ENCODE measurements at regions not wholly inside any gene's neighbourhood (a gene's known extent, or its start where the extent isn't known, plus 50 kb on each side); places are given as distances from the start of the nearest gene placed in this dataset.

- no peak for DNase-seq (ENCODE audit: low spot score)
- intact Hi-C loops (cut with DNase I) = no loop called here
Measured at GRCh38 chr4:14065406-14065805, 437.9 kb upstream of the BOD1L1 start.

DNA sequence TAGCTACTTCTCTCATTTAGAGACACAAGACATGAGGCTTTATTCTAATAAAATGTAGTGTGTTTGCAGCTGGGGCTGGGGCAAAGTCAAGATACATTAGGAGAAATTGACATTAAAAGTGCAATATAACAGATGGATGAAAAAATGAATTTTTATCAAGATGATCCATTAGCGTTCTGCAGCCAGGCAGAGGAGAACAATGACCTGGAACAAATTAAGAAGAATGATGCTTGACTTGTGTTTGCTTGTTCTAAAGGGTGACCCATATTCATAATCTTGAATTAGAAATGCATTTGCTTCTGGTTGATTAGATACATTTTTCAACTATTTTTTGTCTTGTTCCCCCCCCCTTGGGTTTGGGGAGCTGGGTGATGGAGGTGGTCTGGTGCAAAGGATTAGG lies 439.5 kb upstream of the BOD1L1 start:
- DNase-seq (ENCODE audit: low spot score) = no peak
- intact Hi-C loops (cut with DNase I) = no loop called here

- no peak for DNase-seq (ENCODE audit: low spot score)
- intact Hi-C loops (cut with DNase I) = no loop called here
Measured at GRCh38 chr4:14069886-14070285, 442.4 kb upstream of the BOD1L1 start.

GRCh38 chr4:14070289-14070880 lies 442.9 kb upstream of the BOD1L1 start:
- intact Hi-C loops (cut with DNase I) = no loop called here
- no peak for DNase-seq (ENCODE audit: low spot score)

GRCh38 chr4:14072506-14072905 lies 445.0 kb upstream of the BOD1L1 start:
- intact Hi-C loops (cut with DNase I) = no loop called here
- DNase-seq (ENCODE audit: low spot score) = no peak

DNA sequence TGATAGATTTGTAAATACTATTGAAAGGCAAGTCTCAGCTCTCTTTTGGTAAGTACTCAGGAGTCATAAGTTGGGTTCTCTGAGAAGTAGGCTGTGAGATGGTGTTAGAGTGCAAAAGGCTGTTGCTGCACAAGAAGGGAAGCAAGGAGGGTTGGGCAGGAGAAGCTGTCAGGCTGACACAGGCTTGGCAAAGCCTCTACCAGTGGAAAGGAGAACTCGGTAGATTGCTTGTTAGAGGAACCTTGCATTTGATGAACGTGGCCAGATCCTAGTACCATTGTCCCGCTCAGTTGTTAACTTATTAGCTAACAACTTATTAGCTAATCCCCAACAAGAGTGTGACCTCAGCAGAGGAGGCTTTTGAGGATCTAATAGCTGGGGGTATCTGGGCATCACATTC lies 449.3 kb upstream of the BOD1L1 start:
- intact Hi-C loops (cut with DNase I) = no loop called here
- no peak for DNase-seq (ENCODE audit: low spot score)

- intact Hi-C loops (cut with DNase I) = no loop called here
- DNase-seq (ENCODE audit: low spot score) = no peak
Measured at GRCh38 chr4:14078326-14078725, 450.8 kb upstream of the BOD1L1 start.

- no peak for DNase-seq (ENCODE audit: low spot score)
- intact Hi-C loops (cut with DNase I) = no loop called here
Measured at GRCh38 chr4:14079601-14080000, 452.1 kb upstream of the BOD1L1 start.

GRCh38 chr4:14083150-14083549 lies 455.6 kb upstream of the BOD1L1 start:
- intact Hi-C loops (cut with DNase I) = no loop called here
- no peak for DNase-seq (ENCODE audit: low spot score)

- intact Hi-C loops (cut with DNase I) = no loop called here
Measured at GRCh38 chr4:14084598-14084997, 457.1 kb upstream of the BOD1L1 start.

GRCh38 chr4:14087459-14087858 lies 459.9 kb upstream of the BOD1L1 start:
- no peak for DNase-seq (ENCODE audit: low spot score)
- intact Hi-C loops (cut with DNase I) = no loop called here

More at GRCh38 chr4:14084598-14084997, 457.1 kb upstream of the BOD1L1 start:
- DNase-seq (ENCODE audit: low spot score) = no peak

DNA sequence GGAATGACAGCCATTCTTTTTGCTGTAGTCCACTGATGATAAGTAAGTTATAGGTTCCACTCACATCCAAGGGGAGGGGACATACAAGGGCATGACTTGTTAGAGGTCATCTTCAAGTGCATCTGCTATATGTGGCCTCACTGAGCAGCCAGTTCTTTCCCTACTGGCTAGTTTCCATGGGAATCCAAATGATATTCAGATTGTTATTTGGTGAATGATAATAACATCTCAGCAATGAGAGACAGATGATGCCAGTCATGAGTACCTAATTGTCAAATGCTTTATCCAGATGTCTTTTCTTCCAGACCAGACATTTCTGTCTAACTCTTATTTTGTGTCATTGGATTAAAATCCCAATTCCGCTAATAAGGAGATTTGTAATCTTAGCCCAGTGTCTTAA lies 460.4 kb upstream of the BOD1L1 start:
- intact Hi-C loops (cut with DNase I) = no loop called here
- DNase-seq (ENCODE audit: low spot score) = no peak

- no peak for DNase-seq (ENCODE audit: low spot score)
- intact Hi-C loops (cut with DNase I) = no loop called here
Measured at GRCh38 chr4:14091531-14091930, 464.0 kb upstream of the BOD1L1 start.

DNA sequence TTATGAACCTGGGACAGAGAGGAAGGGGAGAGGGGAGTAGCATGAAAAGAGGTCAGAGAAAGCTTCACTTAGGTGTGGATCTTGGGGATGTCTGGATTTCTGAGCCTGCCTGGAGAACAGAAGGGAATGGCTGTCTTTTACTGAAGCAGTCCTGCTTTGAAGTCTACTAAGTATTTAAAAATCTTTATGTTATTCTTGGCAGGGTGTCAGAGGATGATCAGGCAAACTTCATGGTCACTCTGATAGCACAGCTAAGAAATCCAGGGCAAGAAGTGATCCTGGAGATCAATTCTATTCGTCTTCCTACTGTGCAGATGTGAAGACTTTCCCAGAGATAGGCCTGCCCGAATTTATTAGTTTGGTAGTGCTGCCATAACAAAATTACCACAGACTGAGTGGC lies 464.4 kb upstream of the BOD1L1 start:
- intact Hi-C loops (cut with DNase I) = no loop called here
- DNase-seq (ENCODE audit: low spot score) = no peak

GRCh38 chr4:14092741-14093140 lies 465.2 kb upstream of the BOD1L1 start:
- intact Hi-C loops (cut with DNase I) = no loop called here
- DNase-seq (ENCODE audit: low spot score) = no peak

DNA sequence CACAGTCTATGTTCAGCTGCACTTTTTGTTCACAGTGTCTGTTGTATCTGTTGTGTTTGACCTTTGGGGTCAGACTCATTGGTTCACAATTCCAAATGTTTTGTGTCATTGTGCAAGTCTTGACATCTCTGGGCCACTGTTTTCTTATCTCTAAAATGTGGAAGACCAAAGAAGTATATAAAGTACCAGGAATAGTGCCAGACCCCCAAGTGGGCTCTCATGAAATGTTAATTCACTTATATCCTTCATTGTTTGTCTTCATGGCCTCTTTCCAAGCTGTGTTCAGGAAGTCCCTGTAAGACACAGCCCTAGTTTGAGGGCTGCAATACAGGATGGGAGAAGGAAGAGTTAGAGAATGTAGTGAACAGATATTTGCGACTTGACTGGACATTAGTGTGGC lies 468.3 kb upstream of the BOD1L1 start:
- intact Hi-C loops (cut with DNase I) = no loop called here
- no peak for DNase-seq (ENCODE audit: low spot score)

- intact Hi-C loops (cut with DNase I) = no loop called here
- DNase-seq (ENCODE audit: low spot score) = no peak
Measured at GRCh38 chr4:14096396-14096965, 469.0 kb upstream of the BOD1L1 start.

- intact Hi-C loops (cut with DNase I) = no loop called here
- no peak for DNase-seq (ENCODE audit: low spot score)
Measured at GRCh38 chr4:14100349-14100748, 472.8 kb upstream of the BOD1L1 start.

DNA sequence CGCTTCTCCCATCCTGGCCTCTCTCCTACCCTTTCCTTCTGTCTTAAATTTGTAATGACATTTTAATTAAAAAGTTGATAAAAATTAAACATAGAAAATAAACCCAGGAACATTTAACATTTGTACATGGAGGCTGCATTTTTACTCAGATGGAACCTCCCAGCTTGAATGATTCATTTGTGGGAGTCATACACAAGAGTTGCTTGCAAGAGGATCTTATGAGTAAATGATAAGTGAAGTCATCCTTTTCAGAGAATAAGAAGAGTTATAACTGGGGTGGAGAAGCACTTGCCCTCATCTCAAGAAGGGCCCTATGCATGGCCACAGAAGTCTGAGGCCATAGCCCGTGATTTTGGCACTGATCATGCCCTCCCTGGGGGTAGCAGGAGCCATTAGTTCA lies 482.9 kb upstream of the BOD1L1 start:
- no peak for DNase-seq (ENCODE audit: low spot score)

DNA sequence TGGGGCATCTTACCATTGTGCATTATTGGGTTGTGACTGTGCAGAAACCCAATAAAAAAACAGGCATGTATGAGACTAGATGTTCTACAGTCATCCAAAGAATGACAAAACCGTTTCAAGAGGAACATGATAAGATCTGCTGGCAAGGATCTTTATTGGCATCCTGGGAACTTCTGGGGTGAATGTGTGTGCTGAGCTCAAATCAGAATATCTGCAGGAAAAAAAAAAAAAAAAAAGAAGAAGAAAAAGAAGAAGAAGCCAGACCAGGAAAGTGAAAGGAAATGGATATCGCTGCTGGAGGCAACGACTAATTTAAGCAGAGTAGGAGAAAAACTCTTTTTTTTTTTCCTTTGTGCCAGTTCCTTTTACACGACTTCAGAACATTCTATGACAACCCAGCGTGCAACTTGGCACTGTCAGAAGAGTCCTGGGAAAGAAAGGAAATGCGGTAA lies 484.2 kb upstream of the BOD1L1 start:
- DNase-seq (ENCODE audit: low spot score) = no peak
- intact Hi-C loops (cut with DNase I) = no loop called here

More for the DNA sequence above, 482.9 kb upstream of the BOD1L1 start:
- intact Hi-C loops (cut with DNase I) = no loop called here

DNA sequence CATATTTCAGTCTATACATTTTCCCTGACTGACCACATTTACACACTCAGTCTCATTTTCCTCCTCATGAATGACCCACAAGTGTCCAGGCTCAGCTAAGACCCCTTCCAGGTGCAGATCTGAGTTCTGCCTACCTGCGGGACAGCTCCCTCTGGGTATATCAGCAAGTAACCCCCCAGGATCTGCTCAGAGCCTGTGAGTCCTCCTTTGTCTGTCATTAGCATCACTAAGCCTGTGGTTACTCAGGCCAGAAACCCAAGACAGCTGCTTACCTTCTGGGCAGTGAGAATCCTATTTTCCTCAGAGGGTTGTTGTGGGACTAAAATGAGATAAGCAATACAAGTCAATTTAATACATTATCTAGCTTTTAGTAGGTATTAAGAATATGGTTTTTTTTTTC lies 487.6 kb upstream of the BOD1L1 start:
- no peak for DNase-seq (ENCODE audit: low spot score)
- intact Hi-C loops (cut with DNase I) = no loop called here
